Epithelial cell of prostate (primary cell): ENCODE measurements at regions not wholly inside any gene's neighbourhood (a gene's known extent, or its start where the extent isn't known, plus 50 kb on each side); places are given as distances from the start of the nearest gene placed in this dataset.

Source experiments
- DNase-seq: peaks from one replicate; pipeline ENCODE4 v3.0.0-alpha.2; 2011; ENCODE audit warnings: low read depth, low spot score
- H3K27ac ChIP-seq: fragments of 450-650 bp; 2 replicates; pipeline ENCODE4 v1.5.1; 2017; ENCODE audit warnings: mild to moderate bottlenecking

- no peak overlapping the region for H3K27ac ChIP-seq
- no peak for DNase-seq
These were observed 51.7 kb upstream of the RCN1 start for GRCh38 chr11:32039149-32039548.

- no peak for DNase-seq
- no peak overlapping the region for H3K27ac ChIP-seq
These were observed 56.2 kb upstream of the RCN1 start for GRCh38 chr11:32034680-32035079.

GRCh38 chr11:32034149-32034548, 56.7 kb upstream of the RCN1 start:
- no peak for DNase-seq
- H3K27ac ChIP-seq, result no peak overlapping the region

- no peak for DNase-seq
- H3K27ac ChIP-seq, result no peak overlapping the region
These were observed 57.4 kb upstream of the RCN1 start for GRCh38 chr11:32033491-32033890.

- H3K27ac ChIP-seq, result no peak overlapping the region
- no peak for DNase-seq
These were observed 57.8 kb upstream of the RCN1 start for GRCh38 chr11:32033067-32033466.

- no peak overlapping the region for H3K27ac ChIP-seq
- DNase-seq, result no peak
These were observed 58.4 kb upstream of the RCN1 start for GRCh38 chr11:32032478-32032877.

GRCh38 chr11:32032052-32032451, 58.8 kb upstream of the RCN1 start:
- no peak overlapping the region for H3K27ac ChIP-seq
- no peak for DNase-seq

- H3K27ac ChIP-seq, result no peak overlapping the region
- DNase-seq, result no peak
These were observed 59.9 kb upstream of the RCN1 start for GRCh38 chr11:32030875-32031503.

GRCh38 chr11:32029721-32030120, 61.2 kb upstream of the RCN1 start:
- no peak for DNase-seq
- no peak overlapping the region for H3K27ac ChIP-seq

GRCh38 chr11:32028201-32028600, 62.7 kb upstream of the RCN1 start:
- no peak for DNase-seq
- H3K27ac ChIP-seq, result no peak overlapping the region

GRCh38 chr11:32026766-32027165, 64.1 kb upstream of the RCN1 start:
- DNase-seq, result no peak
- H3K27ac ChIP-seq, result no peak overlapping the region

GRCh38 chr11:32024948-32025347, 65.9 kb upstream of the RCN1 start:
- no peak overlapping the region for H3K27ac ChIP-seq
- no peak for DNase-seq

GRCh38 chr11:32023370-32024305, 67.2 kb upstream of the RCN1 start:
- H3K27ac ChIP-seq, result no peak overlapping the region

GRCh38 chr11:32018672-32019071, 72.2 kb upstream of the RCN1 start:
- no peak overlapping the region for H3K27ac ChIP-seq
- no peak for DNase-seq

More at GRCh38 chr11:32023370-32024305, 67.2 kb upstream of the RCN1 start:
- DNase-seq, result no peak

- no peak overlapping the region for H3K27ac ChIP-seq
- no peak for DNase-seq
These were observed 74.8 kb upstream of the RCN1 start for GRCh38 chr11:32016111-32016510.

GRCh38 chr11:32015427-32015826, 75.4 kb upstream of the RCN1 start:
- no peak for DNase-seq
- no peak overlapping the region for H3K27ac ChIP-seq

- no peak for DNase-seq
- H3K27ac ChIP-seq, result no peak overlapping the region
These were observed 77.3 kb upstream of the RCN1 start for GRCh38 chr11:32013603-32014002.

GRCh38 chr11:32012049-32012448, 78.8 kb upstream of the RCN1 start:
- H3K27ac ChIP-seq, result no peak overlapping the region
- DNase-seq, result no peak

- no peak overlapping the region for H3K27ac ChIP-seq
- no peak for DNase-seq
These were observed 81.9 kb upstream of the RCN1 start for GRCh38 chr11:32008880-32009551.

- no peak overlapping the region for H3K27ac ChIP-seq
- no peak for DNase-seq
These were observed 84.0 kb upstream of the RCN1 start for GRCh38 chr11:32006799-32007388.
